ENCODE measurements at regions not wholly inside any gene's neighbourhood (a gene's known extent, or its start where the extent isn't known, plus 50 kb on each side); places are given as distances from the start of the nearest gene placed in this dataset.

GRCh38 chr3:106331636-106332035, 462.8 kb upstream of the CBLB start:
- TF ChIP-seq POLR2A (IDR thresholded peaks at IDR 0.05; ENCODE audit: low read depth, low read length) (no peak), POLR2AphosphoS5 (IDR thresholded peaks at IDR 0.05; ENCODE audit: low read depth, low read length) (no peak)

Measured in GM12892 (cell line).